DMS153 treated with DMSO at 0.1 percent for 48 hours (cell line): ENCODE measurements at regions not wholly inside any gene's neighbourhood (a gene's known extent, or its start where the extent isn't known, plus 50 kb on each side); places are given as distances from the start of the nearest gene placed in this dataset.

ENCODE experiments used
- DNase-seq: peaks from one replicate; lab custom pipeline; 2025; ENCODE audit not compliant: unreplicated experiment; lab: John Stamatoyannopoulos, UW

DNA sequence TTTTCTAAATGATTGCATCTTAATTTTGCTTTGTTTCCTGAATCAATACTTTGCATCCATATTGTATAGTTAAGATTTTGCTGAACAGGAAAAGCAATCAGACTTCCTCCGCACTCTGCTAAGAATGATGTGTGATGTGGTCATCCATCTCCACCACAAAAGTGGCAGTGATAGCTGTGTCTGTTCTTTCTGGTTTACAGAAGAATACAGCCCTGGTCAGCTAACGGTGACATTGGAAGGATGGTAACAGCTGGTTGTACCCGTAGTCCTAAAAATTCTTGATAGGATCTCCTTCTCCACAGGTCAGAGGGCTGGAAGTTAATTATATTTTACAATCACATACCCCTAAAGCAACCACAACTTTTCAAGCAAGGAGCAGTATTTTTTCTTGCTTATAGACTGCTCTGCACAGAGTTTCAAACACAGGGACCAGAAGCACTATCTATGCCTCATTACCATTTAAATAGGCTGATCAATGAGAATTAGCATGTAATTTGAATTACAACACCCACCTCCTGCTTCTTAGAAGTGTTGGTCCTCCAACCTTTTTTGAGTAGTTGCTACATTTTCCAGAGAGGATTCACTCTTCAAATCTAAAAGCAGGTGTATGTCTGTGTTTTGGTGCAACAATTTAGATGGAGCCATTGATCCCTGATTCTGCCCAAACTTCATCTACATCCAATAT lies 1191.9 kb upstream of the NUDT12 start:
- no peak for DNase-seq

DNA sequence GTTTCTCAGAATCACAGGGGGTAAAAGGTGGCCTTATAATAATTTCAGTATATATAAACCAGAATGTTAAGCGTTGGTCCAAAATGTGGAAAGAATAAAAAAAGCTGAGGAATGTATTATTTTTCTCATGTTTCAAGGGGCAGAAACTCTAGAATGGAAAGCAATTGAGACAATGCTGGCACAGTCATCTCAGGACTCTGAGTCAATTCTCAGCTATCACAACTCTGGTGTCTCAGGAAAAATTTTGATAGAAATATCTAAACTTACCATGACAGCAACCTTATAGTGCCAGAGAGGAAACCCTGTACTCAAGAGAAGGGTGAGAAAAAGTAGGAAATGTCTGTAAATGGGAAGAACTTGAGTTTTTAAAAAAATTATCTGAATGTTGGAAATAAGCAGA lies 1189.4 kb upstream of the NUDT12 start:
- DNase-seq = no peak

DNA sequence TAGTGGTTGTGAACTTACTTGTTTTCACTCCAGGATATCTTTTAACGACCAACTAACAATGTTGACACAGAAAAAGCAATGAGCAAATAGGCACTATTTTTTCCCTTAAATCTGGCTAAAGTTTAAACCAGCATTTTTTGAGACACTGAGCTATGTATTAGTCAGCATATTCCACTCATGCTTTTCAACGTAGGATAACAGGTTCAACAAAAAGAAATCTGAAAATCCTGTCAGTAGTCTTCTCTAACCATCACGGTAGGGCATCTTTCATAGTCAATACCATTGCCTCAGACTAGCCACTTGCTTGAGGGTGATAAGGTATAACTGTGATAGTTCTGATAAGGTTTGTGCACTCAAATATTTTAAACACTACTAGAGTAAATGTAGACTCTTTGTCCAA lies 1177.3 kb upstream of the NUDT12 start:
- DNase-seq = no peak

DNA sequence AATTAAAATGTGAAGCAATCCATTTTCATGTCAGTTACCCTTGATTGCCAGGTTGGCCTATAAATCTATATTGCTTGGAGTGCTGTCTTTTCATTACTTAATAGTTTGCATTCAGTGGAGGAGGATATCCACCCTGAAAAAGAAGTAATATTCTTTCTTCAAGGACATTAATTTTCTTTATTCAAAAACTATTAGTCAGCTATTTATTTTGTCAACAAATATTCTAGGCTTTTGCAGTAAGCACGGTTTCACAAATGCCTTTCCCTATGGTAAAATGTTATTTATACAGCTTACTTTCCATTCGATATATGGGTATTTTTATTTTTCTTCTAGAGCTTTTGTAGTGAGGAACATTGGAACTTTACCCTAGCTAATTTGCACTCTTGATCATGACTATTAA lies 1176.9 kb upstream of the NUDT12 start:
- DNase-seq = no peak

DNA sequence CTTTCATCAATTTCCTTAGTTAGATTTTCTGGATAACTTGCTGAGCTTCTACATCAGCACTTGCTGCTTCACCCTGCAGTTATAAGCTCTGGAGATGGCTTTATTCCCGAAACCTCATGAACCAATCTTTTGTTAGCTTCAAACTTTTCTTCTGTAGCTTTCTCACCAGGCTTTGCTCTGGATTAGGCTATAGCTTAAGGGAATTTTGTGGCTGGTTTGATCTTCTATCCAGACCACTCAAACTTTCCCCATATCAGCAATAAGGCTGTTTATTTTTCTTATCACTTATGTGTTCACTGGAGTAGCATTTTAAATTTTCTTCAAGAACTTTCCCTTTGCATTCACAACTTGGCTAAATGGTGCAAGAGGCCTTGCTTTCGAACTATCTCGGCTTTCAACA lies 1173.5 kb upstream of the NUDT12 start:
- DNase-seq = no peak

DNA sequence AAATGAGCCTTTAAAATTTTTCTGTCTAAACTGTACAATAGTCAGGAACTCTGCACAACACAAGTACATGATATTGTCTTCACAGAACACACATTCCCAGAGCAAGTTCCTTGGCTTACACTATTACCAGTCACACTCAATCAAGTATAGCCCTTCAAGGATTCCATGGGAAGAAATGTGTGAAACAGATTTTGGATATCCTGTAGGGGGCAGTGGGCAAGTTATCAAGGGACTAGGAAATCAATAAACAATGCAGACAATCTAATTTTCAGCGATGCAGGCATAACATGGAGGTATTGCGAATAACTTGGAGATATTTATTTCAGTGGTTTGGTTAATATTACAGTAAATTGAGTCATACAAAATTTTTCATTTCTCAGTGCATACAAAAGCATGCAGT lies 1171.5 kb upstream of the NUDT12 start:
- no peak for DNase-seq

DNA sequence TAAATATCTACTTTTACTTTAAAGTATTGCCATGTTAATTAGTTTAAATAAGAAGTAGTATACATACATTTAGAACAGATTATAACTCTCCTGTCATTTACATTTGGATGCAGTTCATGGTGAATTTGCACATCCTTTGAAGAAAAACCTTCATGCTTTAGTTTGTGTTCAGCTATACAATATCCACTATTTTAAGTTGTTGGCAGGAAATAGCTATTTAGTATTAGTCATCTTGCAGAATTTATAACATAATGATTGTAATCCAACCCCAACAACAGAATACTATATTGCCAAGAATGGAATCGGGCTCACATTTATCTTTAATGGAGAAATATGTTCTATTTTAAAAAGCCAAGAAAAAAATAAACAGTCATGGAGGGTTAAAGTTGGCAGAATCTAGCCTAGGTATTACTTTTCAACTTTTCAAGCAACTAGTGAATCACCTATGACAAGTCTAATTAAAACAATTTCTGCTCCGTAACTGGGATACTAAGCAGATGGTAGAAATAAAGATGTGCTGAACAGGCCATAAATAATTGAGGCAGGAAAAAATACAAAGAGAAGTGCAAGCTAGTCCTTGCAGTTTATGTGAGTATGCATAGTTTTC lies 1170.6 kb upstream of the NUDT12 start:
- DNase-seq = no peak

DNA sequence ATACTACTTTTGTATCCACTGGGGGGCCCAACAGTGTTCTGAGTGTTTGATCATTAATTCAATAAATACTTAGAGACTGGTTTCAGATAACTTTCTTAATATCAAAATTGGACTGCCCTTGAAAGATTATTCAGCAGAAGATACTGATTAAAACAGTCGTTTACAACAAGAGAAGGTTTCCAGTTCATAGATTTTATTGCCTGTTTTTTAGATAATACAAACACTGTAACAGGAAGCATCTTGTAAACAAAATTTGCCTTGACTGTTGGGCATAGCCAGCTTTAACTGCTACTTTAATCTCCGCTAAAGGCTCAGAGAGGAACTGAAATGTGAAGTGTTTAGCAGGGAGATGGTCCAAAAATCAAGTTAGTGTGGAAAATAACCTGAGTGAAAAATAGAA lies 1168.7 kb upstream of the NUDT12 start:
- no peak for DNase-seq

DNA sequence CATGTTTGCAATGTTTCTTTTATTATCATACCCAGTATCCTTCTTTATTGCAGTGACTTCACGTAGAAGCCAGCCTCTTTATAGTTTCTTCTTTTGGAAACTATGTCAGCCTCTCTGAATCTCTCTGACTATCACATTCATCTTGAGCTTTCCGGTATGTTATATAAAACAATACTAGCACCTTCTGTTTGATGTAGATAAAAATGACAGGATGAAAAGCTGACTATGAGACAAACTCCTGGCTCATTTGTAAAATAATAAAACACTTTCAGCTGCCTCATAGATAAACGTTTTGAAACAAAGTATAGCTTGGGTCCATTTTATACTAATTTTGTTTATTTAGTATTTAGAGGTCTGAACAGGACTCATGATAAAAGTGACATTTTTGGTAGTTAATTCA lies 1145.4 kb upstream of the NUDT12 start:
- no peak for DNase-seq

DNA sequence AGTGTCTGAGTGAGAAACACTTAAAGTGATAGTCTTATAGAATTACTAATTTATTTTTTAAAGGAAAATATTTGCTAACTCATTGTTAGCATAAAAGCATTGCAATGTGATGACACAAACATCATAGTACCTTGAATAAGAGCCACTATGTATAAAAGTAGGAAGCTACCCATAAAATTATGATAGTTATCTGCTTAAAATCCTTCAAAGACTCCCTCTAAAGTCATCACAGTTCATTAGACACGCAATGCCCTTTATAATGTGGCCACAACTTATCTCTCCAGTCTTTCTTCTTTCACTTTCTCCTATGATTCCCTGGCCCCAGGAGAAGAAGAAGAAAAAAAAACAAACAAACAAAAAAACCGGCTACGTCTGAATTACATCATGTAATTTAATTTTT lies 1144.0 kb upstream of the NUDT12 start:
- DNase-seq = no peak

DNA sequence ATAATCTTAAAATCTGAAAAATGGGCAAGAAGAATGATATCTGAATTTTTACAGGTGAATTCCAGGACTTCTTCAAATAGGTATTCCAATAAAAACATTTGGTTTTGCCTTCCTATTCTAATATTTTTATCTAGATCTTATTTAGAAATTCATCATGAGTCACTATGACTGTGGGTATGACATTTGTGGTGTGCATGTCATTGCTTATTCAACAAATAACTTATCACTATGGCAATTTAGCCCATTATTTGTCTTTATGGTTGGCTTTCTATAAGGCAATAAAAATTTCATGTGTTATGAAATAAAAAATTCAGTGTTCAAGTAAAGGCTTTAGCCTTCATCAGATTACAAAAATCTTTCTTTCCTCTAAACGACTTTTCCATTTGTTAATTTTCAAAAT lies 1139.6 kb upstream of the NUDT12 start:
- DNase-seq = no peak

DNA sequence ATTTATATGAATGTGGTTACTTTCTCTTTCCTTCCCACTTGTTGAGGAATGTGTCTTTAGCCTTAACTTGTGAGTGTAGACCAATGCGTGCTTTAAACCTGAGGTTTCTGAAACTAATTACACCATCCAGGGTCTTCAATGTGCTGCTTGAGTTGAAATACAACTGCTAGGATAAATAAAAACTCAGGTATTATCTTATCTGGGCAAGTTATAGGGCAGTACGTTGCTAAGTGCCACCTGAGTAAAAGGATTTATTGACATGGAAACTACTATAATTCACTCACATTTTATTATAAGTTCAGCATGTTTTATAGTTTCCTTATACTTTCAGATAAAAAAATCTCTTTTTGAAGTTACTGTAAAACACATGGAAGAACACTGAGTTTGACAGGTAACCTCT lies 1136.8 kb upstream of the NUDT12 start:
- no peak for DNase-seq

DNA sequence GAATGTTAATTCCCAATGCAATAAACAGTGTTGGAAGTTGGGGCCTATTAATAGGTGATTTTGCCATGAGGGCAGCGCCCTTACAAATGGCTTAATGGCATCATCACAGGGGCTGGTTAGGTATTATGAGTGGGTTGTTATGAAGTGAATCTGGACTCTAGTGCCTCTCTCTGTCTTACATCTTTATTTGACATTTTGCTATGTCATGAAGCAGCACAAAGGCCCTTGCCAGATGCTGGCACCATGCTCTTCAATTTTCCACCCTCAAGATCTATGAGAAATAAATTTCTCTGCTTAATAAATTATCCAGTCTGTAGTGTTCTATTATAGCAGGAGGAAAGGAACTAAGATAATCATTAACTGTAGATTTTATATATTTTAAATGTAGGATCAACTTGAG lies 1098.7 kb upstream of the NUDT12 start:
- DNase-seq = no peak

DNA sequence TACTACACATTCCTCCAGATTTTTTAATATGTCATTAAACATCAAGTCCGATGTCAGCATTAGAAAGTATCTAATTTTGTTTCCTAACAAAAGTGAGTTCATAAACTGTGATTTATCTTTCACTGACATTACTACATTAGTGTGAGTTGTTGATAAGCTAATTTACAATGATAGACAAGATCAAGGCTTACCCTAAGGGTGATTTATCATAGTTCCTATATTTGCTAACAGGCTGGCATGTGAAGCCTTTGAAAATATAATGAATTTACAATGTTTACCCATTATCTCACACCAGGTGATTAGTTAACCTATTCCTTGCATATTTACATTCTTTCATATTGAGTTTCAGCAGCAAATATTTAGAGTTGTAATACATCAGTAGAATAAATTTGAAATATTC lies 1096.9 kb upstream of the NUDT12 start:
- DNase-seq = no peak

DNA sequence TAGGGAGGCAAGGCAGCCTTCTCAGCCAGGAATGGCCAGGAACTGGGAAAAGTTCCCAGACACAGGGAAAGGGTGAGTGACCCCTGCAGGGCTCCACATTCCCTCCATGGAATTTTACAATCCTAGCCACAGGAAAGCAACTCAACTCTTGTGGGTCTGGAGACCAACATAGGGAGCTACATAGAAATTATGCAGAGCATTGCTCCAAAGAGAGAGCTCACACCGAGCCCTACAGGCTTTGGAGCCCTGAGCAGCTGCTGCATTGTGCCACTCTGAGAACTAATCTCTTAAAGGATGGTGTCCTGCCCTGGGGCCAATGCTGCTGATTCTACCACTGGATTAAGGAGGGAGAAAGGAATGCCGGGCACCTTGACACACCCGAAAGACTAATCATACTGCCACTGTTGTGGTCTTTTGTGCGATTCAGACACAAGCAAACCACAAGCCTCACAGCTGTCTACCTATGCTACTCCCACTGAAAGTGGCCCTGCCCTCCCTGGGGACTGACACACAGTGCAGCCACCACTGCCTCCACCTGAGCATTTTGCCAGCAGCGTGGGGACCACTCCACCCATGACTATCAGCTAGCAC lies 1089.8 kb upstream of the NUDT12 start:
- no peak for DNase-seq

DNA sequence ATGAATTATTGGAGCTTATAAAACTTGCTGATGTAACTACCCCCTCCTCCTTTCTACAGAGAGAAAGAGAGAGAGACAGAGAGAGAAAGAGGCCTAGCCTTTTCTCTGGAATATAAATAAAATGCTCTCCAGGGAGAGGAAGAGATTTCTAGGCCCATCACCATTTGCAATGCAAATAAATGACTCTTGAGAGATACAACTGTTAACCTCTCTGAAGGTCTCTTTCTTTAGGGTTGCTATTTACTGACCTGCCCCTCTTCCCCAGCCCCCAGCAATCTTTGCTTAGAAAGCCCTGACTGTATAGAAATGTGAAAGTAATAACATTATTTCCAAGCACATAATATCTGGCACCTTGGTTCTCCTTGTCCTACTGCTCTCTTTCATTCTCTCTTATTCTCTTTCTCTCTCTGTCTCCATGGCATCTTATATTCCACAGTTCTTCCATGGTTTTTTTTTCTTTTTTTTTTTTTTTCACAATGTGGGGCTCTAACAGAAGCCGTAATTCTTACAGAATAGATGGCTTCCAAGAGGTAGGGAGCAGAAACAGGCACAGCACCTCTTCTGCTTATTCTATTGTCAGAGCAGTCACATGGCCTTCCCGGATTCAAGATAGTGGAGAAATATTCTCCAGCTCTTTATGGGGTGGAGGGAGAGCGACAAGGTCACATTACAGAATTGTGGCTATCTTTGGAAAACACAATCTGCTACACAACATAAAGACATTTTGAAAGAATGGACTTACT lies 1087.9 kb upstream of the NUDT12 start:
- DNase-seq = no peak

DNA sequence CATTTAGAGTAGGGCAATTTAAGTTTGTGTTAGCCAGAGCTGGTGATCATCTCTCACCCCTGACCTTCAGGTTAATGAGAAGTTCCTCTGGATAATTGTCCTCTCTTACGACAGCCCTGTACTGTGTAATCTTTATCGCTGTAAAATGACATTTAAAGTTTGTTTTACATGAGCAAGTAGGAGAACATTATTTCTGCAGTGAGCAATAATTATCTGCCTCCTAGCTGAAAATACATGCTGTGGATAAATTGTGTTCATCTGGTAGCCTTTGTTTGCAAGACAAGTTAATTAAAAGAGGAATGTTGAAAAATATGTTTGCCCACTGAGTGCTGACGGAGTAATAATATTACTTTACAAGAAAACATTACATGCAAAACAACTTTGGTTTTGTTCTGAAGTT lies 1083.8 kb upstream of the NUDT12 start:
- DNase-seq = no peak

DNA sequence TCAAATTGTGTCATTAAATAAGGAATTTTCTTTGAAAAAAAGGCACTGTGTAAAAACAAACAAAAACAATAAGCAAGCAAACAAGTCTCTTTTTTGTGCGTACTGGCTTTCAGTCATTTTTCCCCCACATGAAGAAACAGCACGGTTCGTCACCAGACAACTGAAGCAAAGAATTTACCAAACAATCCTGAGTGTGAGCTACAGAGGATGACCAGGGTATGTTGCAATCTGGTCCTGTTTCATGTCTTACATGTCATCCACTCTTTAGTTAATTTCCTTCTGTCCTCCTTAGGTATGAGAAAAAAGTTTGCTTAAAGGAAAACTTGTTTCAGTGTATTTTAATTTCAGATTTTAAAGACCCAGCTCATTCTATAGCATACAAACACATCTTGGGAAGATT lies 1080.7 kb upstream of the NUDT12 start:
- DNase-seq = no peak

DNA sequence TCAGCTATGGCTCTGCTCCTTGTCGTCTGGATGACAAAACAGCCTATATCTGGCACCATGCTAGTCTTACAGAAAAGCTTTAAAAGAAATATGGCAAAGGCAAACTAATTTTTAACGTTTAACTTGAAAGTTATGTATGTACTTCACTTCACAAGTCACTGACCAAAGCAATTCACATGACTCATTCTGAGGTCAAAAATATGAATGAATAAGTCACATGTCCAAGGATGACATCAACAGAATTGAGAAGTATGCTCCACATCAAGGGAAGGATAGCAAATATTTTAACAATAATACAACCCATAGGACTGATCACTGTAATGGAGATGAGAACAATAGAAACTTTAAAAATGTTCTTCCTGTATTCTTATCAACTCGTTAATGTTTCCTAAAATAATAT lies 1072.6 kb upstream of the NUDT12 start:
- DNase-seq = no peak

DNA sequence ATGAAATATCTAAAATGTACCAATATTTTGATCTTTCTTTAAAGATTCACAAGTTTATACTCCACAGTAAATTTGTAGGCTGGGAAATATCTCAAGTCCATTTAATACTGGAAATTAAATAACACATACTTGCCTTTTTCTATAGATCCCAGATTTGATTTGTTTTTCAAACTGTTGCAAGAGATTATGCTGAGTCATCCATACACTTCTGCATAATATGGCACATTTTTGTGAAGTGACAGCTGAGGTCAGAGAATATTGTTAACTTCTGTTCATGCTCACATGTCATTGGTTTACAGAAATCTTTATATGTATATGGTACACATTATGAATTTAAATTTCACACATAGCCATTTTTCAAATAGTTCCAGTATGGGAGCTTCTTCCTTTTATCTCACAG lies 1066.3 kb upstream of the NUDT12 start:
- DNase-seq = no peak

DNA sequence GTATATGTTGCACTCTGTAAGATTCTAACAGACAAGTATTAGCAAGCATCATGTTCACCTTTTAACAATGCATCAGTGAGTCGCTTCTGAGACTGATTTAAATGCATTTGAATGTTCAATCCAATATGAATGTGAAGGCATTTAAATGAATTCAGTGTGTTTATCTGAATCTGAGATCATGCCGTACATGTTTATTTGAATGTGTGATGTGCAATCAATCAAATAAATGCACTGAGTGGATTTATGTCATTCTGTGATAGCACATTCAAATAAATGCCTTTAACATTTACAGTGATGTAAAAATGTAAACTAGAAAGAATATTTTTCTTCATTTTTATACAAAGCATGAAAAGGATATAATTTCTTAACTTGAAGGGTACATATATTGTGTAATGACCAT lies 1063.5 kb upstream of the NUDT12 start:
- DNase-seq = no peak

DNA sequence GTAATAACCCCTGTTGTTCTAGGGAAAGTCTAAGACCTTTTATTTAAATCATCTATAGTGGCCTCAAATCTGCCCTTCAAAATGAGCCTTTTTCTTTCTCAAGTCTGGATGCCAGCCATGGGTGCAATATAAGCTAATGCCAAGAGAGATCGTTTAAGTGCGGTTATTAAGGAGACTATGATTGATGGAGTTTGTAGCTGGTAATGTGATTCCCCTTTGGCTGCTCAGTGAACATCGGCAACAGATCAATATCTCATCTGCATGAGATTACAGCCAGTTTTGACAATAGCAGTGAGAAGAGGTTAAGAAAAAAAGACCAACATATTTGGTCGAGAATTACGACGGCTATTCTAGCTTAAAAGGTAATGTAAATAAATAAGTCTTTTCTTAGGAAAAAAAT lies 1049.4 kb upstream of the NUDT12 start:
- DNase-seq = no peak
